NCI-H2196 (cell line): ENCODE measurements at regions not wholly inside any gene's neighbourhood (a gene's known extent, or its start where the extent isn't known, plus 50 kb on each side); places are given as distances from the start of the nearest gene placed in this dataset.

Source experiments
- DNase-seq: peaks from one replicate; lab custom pipeline; 2025; ENCODE audit not compliant: unreplicated experiment; lab: John Stamatoyannopoulos, UW

DNA sequence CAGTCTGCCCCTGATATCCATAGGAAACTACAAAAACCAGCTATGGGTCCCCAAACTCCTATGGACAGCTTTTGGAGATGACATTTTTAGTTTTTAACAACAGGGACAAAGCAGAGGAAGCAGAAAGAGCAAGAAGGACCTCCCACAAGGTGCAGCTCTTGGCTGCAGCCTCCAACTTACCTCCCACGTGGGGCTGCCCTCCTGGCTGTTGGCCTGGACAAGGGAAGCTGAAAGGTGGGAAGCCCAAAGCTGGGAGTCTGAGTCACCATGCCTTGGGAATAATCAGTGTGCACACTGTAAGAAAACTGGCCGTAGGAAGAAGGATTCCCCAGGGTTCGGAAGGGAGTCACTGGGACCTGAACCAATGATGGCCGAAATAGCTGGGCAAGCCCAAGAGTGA is 51.8 kb upstream of the PAX1 start:
- DNase-seq, result no peak

DNA sequence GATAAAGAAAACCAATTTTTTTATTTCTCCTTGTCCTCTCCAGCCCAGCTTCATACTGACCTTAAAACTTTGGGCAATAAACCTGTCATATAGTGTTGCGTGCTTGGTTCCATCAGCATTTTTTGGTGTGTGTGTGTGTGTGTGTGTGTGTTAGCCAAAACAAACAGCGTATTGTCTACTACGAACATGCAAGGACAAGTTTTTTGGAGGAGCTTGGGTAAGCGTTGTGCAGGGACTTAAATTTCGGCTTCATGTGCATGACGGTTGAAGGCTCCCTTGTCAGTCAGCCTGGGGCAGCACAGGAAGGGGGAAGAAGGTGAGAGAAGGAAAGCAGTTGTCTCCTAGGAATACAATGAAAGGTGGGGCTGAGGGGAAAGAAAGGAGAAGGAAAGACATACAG is 62.0 kb upstream of the PAX1 start:
- no peak for DNase-seq

DNA sequence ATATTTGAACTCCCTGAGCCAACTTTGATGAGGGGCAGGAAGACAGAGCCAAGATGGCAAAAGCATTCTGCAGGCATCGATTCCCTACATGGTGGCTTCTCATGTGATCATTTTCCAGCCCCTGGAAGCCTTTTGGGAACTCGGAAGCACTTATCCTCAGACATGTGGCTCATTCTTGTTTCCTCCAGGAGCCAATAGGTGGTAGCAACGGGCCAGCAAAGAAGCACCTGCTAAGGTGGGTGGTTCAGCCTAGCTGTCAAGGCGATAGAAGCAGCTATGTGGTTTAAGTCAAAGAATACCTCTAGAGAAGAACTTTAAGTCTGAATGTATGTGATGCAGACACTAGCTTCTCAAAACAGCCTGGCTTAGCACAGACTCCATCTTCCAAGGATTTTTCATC is 64.9 kb upstream of the PAX1 start:
- DNase-seq, result peak; percentile 31

DNA sequence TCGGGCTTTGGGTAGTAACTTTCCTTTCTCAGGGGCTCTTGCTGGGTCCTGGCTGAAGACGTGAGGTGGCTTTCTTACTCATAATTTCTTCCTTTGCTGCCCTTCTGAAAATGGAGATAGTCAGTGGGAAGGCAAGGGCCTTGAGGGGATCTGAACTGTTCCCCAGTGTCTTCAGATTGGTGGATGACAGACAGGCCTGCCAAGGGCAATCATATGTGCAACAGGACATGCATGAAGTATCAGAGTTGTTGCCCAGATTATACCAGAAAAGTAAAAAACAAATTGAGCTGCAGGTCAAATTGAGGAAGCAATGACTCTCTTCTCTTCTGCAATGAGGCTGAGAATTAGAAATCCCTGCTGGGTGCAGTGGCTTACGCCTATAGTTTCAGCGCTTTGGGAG is 71.6 kb upstream of the PAX1 start:
- DNase-seq, result no peak

DNA sequence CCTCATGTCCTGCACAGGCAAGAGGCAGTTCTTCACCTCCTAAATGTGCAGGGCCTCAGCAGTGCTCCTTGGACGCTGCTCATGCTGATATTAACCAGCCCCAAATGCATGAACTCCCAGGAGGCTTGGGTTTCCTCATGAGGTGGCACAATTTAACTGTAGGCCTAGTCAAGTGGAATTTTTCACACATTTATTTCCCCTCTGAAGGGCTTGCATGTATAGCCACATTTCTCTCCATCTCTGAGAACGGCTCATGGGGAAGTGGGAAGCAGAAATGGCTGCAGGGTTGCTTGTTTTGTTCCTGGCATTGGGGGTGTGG is 72.8 kb upstream of the PAX1 start:
- no peak for DNase-seq

DNA sequence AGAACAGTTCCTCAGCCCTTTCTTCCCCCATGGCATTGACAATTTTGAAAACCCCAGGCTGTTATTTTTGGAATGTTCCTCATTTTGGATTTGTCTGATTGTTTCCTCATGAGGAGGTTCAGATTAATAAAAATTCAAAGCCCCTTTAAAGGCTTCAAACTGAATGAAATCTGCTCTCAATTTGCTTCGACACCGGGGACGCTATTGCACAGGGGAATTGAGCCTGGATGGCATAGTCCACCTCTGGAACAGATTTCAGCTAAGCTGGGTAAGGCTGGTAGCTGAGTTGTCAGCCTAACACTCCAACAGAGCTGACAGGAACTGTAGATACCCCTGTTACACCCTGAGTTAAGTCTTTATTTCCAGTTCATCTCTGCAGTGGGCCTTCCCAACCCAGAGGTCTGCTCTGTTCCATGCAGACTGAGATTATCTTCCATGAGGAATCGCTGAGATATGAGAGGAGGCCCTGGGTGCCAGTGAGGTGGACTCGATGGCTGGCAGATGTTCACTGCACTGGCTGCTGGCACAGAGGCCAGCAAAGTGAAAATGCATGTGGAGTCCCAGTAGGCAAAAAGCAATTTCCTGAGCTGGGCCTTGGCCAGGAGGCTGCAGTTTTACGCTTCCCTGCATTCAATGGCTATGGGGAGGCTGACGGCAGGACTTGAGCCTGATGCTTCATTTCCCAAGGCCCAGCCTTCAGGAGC is 73.3 kb upstream of the PAX1 start:
- DNase-seq, result no peak

DNA sequence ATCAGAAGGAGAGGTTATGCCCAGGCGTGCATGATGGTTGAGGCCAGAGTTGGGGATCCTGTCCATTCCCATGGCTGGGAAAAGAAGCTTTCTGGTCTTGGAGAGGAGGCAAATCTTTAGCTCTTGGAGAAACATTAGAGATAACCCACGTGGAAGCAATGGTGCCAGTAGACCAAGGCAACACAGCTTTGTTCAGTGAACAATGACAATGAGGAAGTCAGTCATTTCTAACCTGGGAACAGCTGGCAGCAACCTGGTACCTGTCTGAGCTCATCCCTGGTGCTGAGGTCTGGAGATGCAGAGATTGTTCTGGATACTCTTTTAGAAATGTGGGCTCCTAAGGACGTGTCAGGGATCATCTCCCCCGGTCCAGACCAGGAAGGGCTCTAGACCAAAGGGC is 76.7 kb upstream of the PAX1 start:
- DNase-seq, result no peak

DNA sequence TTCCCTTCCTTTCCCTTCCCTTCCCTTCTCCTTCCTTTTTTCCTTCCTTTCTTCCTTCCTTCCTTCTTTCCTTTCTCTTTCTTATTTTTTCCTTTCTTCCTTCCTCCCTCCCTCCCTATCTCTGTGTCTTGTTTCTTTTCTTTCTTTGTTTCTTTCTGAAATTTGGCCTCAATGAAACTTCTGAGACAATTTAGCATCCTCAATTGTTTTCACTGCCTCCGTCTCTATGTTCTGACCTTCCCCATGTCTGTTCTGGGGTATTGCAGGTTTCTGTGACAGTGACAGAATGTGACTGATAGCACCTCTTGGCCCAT is 81.7 kb upstream of the PAX1 start:
- no peak for DNase-seq

DNA sequence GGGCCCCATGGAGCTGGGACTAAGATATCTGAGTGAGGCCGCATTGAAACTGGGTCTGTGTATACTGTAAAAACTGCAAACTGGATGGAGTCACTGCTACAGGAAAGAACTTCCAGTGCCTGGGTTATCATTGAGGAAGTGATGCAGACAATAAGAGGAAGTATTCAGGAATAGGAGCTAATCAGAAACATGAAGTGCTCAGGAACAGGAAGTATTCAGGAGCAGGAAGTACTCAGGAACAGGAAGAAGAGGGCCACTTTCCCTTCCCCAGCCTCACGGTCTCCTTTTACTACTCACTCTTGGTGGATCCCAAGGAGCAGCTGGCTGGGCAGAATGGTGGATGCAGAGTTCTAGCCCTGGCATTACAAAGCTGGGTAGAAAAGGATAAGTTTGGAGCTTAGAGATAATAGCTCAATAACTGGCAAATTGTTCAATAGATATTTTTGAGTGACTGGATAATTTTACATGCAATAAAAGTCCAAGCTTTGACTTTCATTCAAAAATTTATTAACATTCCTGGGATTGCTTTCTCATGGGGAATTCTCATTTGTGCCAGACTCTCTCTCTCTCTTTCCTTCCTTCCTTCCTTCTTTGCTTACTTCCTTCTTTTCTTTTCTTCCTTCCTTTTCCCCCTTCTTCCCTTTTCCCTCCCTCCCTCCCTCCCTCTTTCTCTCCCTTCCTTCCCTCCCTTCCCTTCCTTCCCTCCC is 82.2 kb upstream of the PAX1 start:
- no peak for DNase-seq

DNA sequence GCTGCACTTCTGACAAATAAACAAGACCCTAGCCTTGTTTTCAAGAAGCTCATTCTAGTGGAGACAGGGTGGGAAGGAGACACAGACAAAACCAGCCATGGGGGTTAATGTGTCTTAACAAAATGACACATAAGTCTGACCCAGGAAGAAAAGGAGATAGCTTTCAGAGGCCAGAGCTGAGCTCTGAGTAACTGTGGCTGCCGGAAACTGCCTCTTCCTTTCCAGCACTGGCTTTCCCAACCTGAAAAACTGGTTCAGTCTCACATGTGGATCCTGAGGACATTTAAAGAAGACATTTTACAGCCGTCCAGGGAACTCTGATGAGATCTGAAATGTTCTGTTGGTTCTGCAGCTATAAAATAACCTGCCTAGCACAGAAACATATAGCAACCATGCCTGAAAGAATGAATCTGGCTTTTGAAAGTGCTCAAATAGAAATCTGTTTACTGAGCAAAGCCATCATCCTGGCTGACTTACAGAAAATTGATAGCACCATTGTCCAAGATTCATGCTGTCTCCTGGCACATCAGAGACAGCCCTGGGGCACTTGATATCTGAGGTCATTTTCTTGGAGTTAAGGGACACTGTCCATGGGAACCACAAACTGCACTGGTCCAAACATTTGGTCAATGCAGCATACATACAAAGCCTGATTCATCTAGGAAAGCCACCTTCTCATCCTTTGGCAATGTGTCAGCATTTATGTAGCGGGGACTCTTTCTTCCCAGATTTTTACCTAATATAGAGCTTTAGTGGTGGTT is 83.2 kb upstream of the PAX1 start:
- peak; percentile 32 for DNase-seq

DNA sequence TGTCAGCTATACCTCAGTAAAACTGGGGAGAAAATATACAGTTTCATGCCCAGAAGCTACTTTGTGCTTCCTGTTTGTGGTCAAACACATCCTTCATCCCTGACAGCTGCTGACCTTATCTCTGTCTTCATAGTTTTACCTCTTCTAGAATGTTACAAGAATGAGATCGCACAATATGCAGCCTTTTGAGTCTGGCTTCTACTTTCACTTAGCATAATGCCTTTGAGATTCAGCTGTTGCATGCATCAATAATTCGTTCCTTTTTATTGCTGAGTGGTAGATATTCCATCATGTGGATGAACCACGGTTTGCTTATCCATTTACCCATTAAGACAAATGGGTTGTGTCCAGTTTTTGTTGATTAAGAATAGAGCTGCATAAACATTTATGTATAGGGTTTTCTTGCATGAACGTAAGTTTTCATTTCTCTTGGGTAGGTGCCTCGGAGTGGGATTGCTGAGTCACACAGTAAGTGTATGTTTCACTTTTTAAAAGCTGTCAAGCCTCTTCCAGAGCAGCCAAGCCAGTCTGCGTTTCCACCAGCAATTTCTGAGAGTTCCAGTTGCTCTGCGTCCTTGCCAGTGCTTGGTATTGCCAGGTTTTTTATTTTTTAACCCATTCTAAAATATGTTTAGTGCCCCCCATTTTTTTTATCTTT is 86.6 kb upstream of the PAX1 start:
- no peak for DNase-seq

DNA sequence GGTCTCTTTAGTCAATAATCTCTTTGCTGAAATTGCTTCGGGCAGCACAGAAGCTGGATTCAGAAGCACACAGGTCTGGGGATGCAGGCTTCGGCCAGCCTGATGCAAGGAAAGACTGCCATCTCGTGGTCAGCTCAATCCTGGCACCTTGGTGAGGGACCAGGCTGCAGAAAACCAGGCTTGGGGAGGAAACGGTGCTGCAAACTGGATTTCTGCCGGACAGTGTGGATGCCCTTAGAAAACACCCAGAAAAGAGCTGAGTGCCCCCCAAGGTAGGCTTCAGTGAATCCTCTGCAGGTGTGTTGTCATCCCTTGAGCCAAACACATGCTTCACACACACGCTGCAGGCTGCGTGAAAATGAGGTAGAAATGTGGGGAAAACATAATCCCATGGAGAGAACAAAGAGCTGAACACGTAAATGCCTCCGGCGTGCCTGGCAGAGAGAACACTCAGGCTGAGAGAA is 89.8 kb upstream of the PAX1 start:
- peak; percentile 83 for DNase-seq

DNA sequence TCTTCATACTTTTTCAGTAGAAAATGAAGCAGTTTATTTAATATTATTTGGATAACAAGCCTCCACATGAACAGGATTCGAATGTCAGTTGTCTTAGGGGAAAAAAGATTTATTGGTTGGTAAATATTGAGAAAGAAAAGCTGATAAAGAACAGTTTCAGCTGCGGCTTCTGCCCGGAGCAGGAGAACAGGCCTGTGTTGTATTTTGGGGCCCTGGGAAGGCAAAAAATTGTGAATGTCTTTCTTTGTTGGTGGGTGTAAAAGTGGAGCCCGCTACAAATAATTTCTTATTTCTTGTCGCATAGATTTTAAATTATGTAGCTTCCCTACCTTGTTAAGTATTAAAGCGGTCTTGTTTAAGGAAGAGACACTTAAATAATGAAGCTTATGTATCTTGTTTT is 90.5 kb upstream of the PAX1 start:
- DNase-seq, result no peak

DNA sequence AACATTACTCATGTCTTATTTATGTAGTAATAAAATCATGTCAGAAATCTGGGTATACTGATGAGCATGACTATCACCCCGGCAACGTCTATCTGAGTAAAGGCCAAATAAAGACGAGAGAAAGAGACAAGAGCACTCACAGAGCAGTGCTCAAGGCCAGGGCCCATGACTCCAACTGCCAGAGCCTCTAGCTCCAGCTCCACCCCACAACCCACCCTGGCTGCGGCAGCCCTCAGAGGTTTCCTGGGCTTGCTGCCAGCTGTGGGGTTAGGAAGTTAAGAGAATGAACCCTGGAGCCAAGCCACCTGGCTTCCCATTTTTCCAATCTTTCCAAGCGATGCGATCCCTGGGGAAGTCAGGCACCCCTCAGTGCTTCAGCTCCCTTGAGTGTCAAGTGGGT is 92.0 kb upstream of the PAX1 start:
- DNase-seq, result peak; percentile 80

DNA sequence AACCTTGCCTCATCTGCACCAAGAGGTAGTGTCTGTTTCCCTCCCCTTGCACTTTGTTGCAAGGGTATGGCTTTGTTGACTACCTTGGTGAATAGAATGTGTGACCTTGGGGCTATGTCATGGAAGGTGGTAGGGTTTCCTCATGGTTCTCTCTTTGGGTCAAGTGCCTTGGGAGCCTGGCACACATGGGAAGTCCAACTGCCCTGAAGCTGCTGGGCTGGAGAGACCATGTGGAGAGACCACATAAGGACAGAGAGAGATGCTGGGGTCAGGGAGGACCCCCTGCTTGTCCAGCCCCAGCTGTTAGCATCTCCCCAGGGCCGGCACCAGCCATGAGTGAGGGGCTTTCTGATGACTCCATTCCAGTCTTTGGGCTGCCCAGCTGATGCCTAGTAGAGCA is 95.5 kb upstream of the PAX1 start:
- DNase-seq, result no peak

DNA sequence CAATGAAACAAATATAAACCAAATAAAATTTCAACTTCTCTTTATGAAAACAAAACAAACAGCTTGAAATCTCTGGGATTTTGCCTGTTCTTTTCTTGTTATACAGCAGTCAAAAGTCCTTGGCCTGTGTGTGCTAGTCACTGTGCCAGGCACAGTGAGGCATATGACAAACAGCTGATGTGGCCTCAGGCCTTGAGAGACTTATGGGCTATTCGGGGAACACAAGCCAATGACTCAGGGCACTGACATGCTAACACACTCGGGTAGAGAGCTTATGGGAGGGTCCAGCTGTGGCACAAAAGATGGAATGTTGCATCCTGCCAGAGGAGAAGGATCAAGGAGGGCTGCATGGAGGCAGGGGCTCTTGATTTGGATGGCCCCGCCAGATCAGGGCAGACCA is 95.4 kb upstream of the NKX2-2 start:
- no peak for DNase-seq

DNA sequence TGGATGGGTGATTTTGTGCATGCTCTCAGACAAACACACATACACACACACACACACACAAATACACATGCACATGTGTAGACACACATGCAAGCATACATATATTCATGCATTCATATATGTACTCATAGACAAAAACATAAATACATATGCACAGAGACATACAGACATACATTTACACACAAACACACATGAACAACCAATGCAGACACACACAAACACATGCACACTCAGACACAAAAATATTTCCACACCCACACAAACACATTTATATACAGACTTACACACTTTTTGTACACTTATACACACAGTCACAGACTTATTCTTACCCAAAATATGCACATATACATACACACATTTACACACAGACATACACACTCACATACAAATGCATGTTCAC is 94.9 kb upstream of the NKX2-2 start:
- DNase-seq, result no peak

DNA sequence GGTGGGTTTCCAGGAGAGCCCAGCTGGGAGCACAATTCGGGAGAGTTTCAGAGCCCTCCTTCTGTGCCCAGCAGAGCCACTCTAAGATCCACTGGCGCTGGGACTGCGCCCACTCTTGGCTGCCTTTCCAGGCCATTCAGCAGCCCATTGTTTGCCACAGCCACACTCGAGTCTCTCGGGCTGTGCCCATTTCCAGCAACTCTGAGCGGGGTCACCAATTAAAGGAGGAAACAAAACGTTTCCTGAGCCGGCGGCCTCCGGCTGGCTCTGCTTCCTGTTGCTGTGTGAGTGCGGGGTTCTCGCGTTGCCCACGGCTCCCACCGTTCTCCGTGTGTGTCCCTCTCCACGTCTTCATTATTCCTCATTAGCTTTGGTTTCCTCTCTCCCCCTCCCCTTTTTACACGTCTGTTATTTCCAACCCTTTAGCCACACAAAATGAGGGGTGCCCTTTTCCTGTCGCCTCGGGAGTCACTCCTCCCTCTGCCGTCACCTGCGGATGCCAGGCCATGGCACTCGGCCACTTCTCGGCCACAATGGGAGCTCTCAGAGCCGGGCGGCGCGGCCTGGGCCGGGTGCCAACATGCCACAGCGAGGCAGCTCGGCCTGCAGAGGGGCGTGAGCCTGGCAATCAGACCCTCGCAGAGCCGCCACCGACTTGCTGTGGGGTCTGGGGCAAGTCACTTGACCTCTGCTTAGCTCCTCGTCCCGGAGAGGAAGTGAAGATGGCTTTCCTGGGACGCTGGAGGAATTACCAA is 94.3 kb upstream of the NKX2-2 start:
- peak; percentile 87 for DNase-seq

DNA sequence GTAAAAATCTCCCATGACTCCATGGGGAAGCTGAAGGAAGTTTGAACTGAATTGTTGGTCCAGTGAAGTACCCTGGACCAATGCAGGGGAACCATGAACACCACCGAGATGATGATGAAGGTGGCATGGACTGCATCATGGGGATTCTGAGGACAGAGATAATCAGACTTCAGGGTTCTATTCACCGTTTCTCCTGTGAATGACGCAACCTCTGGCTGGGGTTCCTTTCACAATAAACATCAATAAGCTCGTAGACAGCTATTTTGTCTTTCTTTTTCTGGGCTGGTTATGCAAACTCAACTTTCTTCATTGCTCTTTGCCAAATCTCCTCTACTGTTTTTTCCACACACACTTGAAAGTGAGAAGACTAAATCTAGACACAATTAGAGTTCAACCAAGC is 87.9 kb upstream of the NKX2-2 start:
- DNase-seq, result no peak

DNA sequence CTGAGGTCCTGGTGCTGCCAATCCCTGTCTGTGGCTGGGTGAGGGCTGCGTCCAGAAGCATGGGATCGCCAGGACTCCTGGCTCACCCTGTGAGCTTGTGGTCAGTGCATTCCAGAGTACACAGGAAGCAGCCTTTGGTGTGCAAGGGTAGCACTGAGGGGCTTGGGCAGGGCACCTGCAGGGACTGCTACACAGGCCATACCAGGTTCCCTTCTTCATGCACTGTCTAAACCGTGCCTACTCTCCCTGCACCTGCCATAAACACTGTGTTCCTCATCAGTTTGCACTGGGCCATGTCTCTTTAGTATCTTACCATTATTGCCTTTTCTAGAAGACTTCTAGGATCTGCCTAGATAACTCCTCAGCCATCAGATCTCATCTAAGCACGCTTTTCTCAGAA is 72.8 kb upstream of the NKX2-2 start:
- DNase-seq, result no peak

DNA sequence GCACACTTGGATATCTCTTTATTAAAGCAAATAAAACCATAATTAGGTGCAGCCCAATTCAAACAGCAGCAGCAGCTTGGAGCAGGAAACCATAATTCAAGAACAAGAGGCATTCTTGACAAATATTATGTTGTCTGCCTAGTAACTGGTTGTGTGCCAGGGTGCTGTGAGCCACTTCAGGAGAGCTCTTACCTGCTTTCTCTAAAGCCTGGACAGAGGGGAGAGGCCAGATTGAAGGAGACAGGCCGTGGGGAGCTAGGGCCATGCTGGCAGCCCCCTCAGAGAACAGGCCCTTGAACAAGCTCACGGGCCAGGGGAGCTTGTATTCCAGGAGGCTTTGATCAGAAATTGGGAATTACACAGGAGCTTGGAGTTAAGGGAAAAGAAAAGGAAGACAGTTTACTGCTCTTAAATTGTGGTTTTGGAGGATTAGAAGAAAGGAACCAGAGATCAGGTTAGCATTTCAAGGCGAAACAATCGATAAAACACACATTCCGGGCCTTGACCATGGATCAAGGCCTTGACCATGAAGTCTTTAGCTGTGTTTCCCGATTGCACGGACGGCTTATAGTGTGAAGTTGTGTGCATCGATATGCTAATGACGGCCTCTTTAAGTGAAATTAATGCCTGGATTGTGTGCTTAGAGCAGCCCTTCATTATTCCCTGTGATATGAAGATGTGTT is 69.8 kb upstream of the NKX2-2 start:
- DNase-seq, result peak; percentile 84
